GM13976 (cell line): ENCODE measurements at regions not wholly inside any gene's neighbourhood (a gene's known extent, or its start where the extent isn't known, plus 50 kb on each side); places are given as distances from the start of the nearest gene placed in this dataset.

ENCODE experiments used
- DNase-seq: peaks from one replicate; pipeline ENCODE4 v3.0.0; 2012; ENCODE audit warnings: low spot score
- in situ Hi-C: fragments of 300-500 bp; cut with MboI; formaldehyde crosslinking; loops from one replicate; pipeline ENCODE4 v1.12.0; 2022; ENCODE audit warnings: low sequenced_read_pairs, mixed read lengths, inconsistent platforms; ENCODE audit not compliant: unreplicated experiment
- TF ChIP-seq, protein P1 (sequence below): IDR thresholded peaks from 2 replicates; pipeline ENCODE4 v1.5.1; 2012; ENCODE audit warnings: borderline replicate concordance, mild to moderate bottlenecking; ENCODE audit not compliant: insufficient read depth; ENCODE audit errors: extremely low read depth, missing control alignments, control extremely low read depth

DNA sequence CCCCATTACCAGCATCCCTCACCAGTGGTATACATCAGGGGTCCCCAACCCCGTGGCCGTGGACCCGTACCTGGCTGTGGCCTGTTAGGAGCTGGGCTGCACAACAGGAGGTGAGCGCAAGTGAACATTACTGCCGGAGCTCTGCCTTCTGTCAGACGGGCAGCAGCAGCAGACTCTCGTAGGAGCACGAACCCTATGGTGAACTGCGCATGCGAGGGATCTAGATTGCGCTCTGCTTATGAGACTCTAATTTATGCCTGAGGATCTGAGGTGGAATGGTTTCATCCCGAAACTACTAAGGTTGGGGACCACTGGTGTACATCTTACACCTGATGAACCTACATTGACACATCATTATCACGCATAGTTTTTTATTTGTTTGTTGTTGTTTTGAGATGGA is 52.8 kb upstream of the DHX15 start:
- in situ Hi-C loops, result no loop called here
- TF ChIP-seq, protein P1, sequence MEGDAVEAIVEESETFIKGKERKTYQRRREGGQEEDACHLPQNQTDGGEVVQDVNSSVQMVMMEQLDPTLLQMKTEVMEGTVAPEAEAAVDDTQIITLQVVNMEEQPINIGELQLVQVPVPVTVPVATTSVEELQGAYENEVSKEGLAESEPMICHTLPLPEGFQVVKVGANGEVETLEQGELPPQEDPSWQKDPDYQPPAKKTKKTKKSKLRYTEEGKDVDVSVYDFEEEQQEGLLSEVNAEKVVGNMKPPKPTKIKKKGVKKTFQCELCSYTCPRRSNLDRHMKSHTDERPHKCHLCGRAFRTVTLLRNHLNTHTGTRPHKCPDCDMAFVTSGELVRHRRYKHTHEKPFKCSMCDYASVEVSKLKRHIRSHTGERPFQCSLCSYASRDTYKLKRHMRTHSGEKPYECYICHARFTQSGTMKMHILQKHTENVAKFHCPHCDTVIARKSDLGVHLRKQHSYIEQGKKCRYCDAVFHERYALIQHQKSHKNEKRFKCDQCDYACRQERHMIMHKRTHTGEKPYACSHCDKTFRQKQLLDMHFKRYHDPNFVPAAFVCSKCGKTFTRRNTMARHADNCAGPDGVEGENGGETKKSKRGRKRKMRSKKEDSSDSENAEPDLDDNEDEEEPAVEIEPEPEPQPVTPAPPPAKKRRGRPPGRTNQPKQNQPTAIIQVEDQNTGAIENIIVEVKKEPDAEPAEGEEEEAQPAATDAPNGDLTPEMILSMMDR, result no peak
- DNase-seq, result no peak

DNA sequence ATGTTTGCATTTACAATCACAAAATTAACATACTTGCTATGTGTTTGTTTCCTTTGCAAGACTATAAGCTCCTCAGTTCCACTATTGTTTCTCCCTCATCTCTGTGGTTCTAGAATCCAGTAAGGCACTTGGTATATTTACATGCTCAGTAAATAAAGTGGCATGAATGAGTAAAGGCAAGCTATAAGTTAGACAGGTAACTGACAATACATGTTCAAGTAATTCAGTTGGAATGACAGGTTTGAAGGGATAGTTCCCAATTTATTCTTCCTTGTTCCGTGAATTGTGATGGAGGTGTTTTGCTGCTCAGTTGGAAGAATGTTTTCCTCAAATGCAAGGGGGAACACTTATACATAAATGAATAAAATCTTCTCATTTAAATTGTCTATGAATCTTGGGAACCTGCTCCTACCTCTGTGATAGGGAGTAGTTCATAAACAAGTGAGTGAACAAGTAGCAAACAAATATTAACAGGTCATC is 54.1 kb upstream of the DHX15 start:
- in situ Hi-C loops, result no loop called here
- no peak for DNase-seq
- TF ChIP-seq, protein P1, result no peak

DNA sequence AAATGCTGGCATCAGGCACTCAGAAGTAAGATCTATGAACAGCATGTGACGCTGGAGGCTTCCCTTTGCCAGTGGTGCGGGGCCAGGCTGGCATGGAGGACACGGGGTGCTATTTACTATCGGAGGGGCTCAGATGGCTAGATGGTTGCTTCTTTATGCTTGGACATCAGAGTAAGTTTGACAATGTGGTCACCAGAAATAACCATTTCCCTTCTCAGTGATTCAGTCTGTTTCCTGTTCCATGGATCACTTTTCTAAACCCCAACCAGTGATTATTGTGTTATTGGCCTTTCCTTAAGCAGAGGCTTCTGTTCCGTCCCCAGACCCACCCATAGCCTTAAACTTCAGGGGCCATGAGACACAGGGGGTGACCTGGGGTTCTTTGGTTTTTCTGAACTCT is 55.4 kb upstream of the DHX15 start:
- in situ Hi-C loops, result no loop called here
- DNase-seq, result no peak
- TF ChIP-seq, protein P1, result no peak

DNA sequence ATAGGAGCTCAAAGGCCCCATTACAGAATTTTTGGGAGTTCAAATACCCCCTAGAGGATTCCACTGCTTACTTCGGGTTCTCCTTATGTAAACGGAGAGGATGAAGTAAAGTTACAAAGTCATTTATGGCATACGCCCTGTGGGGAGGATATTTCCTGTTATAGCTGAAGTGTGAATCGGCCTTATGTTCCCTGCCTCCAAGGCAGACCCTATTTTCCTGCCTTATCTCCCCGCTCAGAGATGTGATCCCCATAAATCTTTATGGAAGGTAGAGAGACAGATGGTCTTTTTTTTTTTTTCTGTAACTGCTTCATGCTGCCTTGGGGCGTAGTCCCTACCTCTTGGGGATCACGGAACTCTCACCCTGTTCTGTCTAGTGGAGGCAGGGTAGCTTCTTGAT is 56.0 kb upstream of the DHX15 start:
- in situ Hi-C loops, result no loop called here
- no peak for DNase-seq
- TF ChIP-seq, protein P1, result no peak

DNA sequence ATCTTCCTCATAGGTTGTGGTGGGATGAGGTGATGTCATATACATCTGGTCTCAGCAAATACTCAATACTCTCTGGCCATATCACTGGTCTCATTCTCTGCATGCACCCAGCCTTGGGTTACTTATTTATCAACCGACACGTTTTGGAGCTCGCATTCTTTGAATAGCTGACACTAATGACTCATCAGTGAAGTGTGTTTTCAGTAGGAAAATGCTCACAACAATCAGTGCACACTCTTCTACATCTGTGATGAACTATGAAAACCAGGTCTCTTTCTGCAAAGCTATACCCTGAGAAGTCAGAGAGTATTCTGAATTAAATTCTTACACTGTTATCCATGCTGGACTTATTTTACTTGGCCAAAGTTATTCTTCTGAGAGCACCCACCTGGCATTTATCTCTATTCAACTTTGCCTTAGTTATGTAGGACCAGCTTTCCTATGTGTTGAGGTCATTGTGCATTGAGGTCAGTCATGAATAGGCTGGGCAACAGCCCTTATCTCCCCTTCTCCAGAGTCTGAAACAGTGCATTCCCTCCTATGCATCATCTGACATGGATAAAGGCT is 58.7 kb upstream of the DHX15 start:
- in situ Hi-C loops, result no loop called here
- no peak for DNase-seq
- TF ChIP-seq, protein P1, result no peak

DNA sequence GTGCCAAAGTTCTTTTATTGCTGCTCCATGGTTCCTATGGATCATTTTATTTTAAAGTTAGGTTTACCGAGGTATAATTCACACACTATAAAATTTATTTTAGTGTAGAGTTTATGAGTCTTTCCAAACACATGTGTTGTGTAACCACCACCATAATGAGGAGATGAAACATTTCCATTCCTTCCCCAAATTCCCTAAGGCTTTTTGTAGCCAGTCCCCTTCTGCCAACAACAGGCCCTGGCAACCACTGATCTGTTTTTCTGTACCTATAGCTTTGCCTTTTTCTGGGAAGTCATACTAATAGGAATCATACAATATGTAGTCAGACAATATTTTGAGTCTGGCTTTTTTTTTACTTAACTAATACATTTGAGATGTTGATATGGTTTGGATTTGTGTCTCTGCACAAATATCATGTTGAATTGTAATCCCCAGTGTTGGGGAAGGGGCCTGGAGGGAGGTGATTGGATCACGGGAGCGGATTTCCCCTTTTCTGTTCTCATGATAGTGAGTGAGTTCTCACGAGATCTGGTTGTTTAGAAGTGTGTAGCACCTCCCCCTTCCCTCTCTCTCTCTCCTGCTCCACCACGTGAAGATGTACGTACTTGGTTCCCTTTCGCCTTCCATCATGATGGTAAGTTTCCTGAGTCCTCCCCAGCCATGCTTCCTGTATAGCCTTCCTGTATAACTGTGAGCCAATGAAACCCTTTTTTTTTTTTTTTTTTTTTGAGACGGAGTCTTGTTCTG is 59.6 kb upstream of the DHX15 start:
- TF ChIP-seq, protein P1, result no peak
- DNase-seq, result no peak
- in situ Hi-C loops, result no loop called here
